MM.1S (cell line): ENCODE measurements at regions not wholly inside any gene's neighbourhood (a gene's known extent, or its start where the extent isn't known, plus 50 kb on each side); places are given as distances from the start of the nearest gene placed in this dataset.

Experiments used
- DNase-seq: peaks from one replicate; pipeline ENCODE4 v3.0.0-alpha.2; 2015
- H2AFZ ChIP-seq: fragments of 300-600 bp; sonication (generic); 2 replicates; pipeline ENCODE4 v1.6.0; 2016; ENCODE audit warnings: antibody characterized with exemption, low read length
- H3F3A ChIP-seq: fragments of 300-600 bp; sonication (generic); 2 replicates; pipeline ENCODE4 v1.6.1; 2016; ENCODE audit warnings: mild to moderate bottlenecking, antibody characterized with exemption, low read length, moderate library complexity, mixed read lengths; ENCODE audit not compliant: insufficient read depth
- H3K27ac ChIP-seq: fragments of 300-600 bp; sonication (generic); 2 replicates; pipeline ENCODE4 v1.5.1; 2016; ENCODE audit warnings: mild to moderate bottlenecking, low read length
- H3K27me3 ChIP-seq: fragments of 300-600 bp; sonication (generic); replicated peaks from 2 replicates; pipeline ENCODE4 v1.6.0; 2016; ENCODE audit warnings: low read length; ENCODE audit not compliant: insufficient read depth
- H3K36me3 ChIP-seq: fragments of 300-600 bp; sonication (generic); replicated peaks from 2 replicates; pipeline ENCODE4 v1.6.1; 2016; ENCODE audit warnings: mild to moderate bottlenecking, low read length, mixed read lengths; ENCODE audit not compliant: insufficient read depth
- H3K4me1 ChIP-seq: fragments of 300-600 bp; sonication (generic); 2 replicates; pipeline ENCODE4 v1.6.1; 2016; ENCODE audit warnings: low read length, mixed read lengths
- H3K4me2 ChIP-seq: fragments of 300-600 bp; sonication (generic); 2 replicates; pipeline ENCODE4 v1.6.0; 2016; ENCODE audit warnings: low read depth, low read length
- H3K4me3 ChIP-seq: fragments of 300-600 bp; sonication (generic); 2 replicates; pipeline ENCODE4 v1.5.1; 2016; ENCODE audit warnings: low read length, mixed read lengths
- H3K79me2 ChIP-seq: fragments of 300-600 bp; sonication (generic); 2 replicates; pipeline ENCODE4 v1.6.1; 2016; ENCODE audit warnings: mixed run types, low read length, mixed read lengths
- H3K9ac ChIP-seq: fragments of 300-600 bp; sonication (generic); 2 replicates; pipeline ENCODE4 v1.6.1; 2016; ENCODE audit warnings: low read length, mixed read lengths
- H3K9me2 ChIP-seq: fragments of 300-600 bp; sonication (generic); replicated peaks from 2 replicates; pipeline ENCODE4 v1.6.1; 2016; ENCODE audit warnings: mild to moderate bottlenecking, low read length, mixed read lengths; ENCODE audit not compliant: insufficient read depth
- H3K9me3 ChIP-seq: fragments of 300-600 bp; sonication (generic); replicated peaks from 2 replicates; pipeline ENCODE4 v1.6.1; 2016; ENCODE audit warnings: mild to moderate bottlenecking, low read length, mixed read lengths; ENCODE audit not compliant: insufficient read depth
- H4K20me1 ChIP-seq: fragments of 300-600 bp; sonication (generic); 2 replicates; pipeline ENCODE4 v1.6.1; 2016; ENCODE audit warnings: mild to moderate bottlenecking, low read length, moderate library complexity, mixed read lengths; ENCODE audit not compliant: insufficient read depth
- EZH2 ChIP-seq: fragments of 300-600 bp; sonication (generic); optimal IDR thresholded peaks from 2 replicates; pipeline ENCODE3; 2017; ENCODE audit warnings: low read depth, mild to moderate bottlenecking, antibody characterized with exemption, low read length, mixed read lengths
- EZH2phosphoT487 ChIP-seq: fragments of 300-600 bp; sonication (generic); IDR thresholded peaks from 2 replicates; pipeline ENCODE4 v1.6.1; 2018; ENCODE audit warnings: antibody characterized with exemption, low read length
- TF ChIP-seq, protein P1 (sequence below): fragments of 300-600 bp; sonication (generic); IDR thresholded peaks from 2 replicates; pipeline ENCODE4 v1.5.1; 2016; ENCODE audit warnings: antibody characterized with exemption, low read length, mixed read lengths

DNA sequence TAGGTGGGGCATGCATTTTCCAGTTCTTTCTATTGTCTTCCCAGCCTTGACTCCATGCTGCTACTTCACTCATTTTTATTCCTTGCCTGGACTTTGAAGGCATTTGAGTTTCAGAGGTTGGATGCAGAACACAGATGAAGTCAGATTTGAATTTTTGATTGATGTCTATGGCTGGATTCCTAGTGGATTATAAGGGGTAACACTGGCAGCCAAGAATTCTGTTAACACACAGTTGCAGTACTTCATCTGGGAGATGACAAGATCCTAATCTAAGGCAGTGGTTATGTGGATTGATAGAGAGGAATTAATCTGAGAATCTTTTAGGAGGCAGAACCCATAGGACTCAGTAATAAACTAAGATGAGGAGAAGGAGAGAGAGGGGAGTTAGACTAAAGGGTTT, 439.0 kb upstream of the USP24 start:
- H4K20me1 ChIP-seq: no peaks in the 10 kb centered on the region
- H3F3A ChIP-seq: no peaks in the 10 kb centered on the region
- no peak overlapping the region for H3K4me2 ChIP-seq
- no peaks in the 10 kb centered on the region for H3K79me2 ChIP-seq
- no peak overlapping the region for H3K4me3 ChIP-seq
- H3K27me3 ChIP-seq: no peaks in the 10 kb centered on the region
- H3K9ac ChIP-seq: no peak overlapping the region
- no peak overlapping the region for H3K27ac ChIP-seq
- H2AFZ ChIP-seq: no peak overlapping the region
- no peaks in the 10 kb centered on the region for H3K4me1 ChIP-seq
- DNase-seq: no peak
- H3K36me3 ChIP-seq: no peaks in the 10 kb centered on the region
- H3K9me2 ChIP-seq: no peaks in the 10 kb centered on the region
- H3K9me3 ChIP-seq: no peaks in the 10 kb centered on the region
- TF ChIP-seq EZH2phosphoT487 (no peak), EZH2 (no peak)
- TF ChIP-seq, protein P1, sequence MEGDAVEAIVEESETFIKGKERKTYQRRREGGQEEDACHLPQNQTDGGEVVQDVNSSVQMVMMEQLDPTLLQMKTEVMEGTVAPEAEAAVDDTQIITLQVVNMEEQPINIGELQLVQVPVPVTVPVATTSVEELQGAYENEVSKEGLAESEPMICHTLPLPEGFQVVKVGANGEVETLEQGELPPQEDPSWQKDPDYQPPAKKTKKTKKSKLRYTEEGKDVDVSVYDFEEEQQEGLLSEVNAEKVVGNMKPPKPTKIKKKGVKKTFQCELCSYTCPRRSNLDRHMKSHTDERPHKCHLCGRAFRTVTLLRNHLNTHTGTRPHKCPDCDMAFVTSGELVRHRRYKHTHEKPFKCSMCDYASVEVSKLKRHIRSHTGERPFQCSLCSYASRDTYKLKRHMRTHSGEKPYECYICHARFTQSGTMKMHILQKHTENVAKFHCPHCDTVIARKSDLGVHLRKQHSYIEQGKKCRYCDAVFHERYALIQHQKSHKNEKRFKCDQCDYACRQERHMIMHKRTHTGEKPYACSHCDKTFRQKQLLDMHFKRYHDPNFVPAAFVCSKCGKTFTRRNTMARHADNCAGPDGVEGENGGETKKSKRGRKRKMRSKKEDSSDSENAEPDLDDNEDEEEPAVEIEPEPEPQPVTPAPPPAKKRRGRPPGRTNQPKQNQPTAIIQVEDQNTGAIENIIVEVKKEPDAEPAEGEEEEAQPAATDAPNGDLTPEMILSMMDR: no peak

DNA sequence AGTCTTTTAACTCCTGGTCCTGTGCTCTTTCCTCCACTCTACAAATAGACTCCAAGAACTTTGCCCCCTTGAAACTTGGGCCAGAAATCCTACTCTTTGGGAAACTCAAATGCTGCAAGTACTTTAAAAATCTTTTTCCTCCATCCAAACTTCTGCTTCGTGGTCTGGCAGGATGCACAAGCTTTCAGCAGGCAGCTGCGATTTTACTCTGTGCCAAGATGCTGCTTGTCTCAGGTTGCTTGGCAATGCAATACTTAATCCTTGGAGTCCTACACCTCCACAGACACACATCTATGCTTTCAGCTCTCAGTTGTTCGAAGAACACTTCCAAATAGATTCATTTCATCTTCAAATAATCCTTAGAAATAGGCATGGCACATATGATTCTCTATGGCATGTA, 435.3 kb upstream of the USP24 start:
- H3K4me1 ChIP-seq: no peaks in the 10 kb centered on the region
- H3K4me3 ChIP-seq: no peak overlapping the region
- no peak overlapping the region for H2AFZ ChIP-seq
- H3K36me3 ChIP-seq: no peaks in the 10 kb centered on the region
- H3K4me2 ChIP-seq: no peak overlapping the region
- H3F3A ChIP-seq: no peaks in the 10 kb centered on the region
- no peaks in the 10 kb centered on the region for H3K27me3 ChIP-seq
- no peak overlapping the region for H3K27ac ChIP-seq
- H3K9me3 ChIP-seq: no peaks in the 10 kb centered on the region
- no peak for DNase-seq
- TF ChIP-seq EZH2 (no peak), EZH2phosphoT487 (no peak)
- TF ChIP-seq, protein P1: no peak
- no peaks in the 10 kb centered on the region for H3K79me2 ChIP-seq
- no peaks in the 10 kb centered on the region for H3K9me2 ChIP-seq
- no peak overlapping the region for H3K9ac ChIP-seq
- no peaks in the 10 kb centered on the region for H4K20me1 ChIP-seq

DNA sequence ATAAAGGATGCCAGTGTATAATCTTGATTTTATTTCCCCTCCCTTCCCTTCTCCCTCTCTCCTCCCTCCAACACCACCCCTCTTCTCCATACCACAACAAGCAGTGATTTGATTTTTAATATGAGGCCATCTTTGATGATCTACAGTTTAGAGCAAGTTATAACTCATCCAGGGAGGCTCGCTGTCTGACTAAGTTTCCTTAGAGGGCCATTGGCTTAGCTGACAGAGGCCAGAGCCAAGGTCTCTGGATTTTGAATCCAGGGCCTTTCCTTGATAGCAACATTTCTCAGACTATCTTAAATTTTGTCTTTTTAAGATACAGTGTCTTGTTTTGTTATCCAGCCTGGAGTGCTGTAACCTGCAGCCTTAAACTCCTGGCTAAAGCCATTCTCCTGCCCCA, 431.0 kb upstream of the USP24 start:
- Histone ChIP-seq H3K9me3 (no peaks in the 10 kb centered on the region), H3K9me2 (no peaks in the 10 kb centered on the region), H3K4me1 (no peaks in the 10 kb centered on the region), H3K36me3 (no peaks in the 10 kb centered on the region), H3K27ac (no peak overlapping the region), H3F3A (no peaks in the 10 kb centered on the region), H3K27me3 (no peaks in the 10 kb centered on the region), H3K4me3 (no peak overlapping the region), H3K4me2 (no peak overlapping the region), H3K79me2 (no peaks in the 10 kb centered on the region), H2AFZ (no peak overlapping the region), H4K20me1 (no peaks in the 10 kb centered on the region), H3K9ac (no peak overlapping the region)
- TF ChIP-seq, protein P1: no peak
- TF ChIP-seq EZH2phosphoT487: no peak
- TF ChIP-seq EZH2: no peak
- DNase-seq: no peak
